Right ventricle myocardium superior (tissue), 1 donor: ENCODE measurements at regions not wholly inside any gene's neighbourhood (a gene's known extent, or its start where the extent isn't known, plus 50 kb on each side); places are given as distances from the start of the nearest gene placed in this dataset.
"Not testable (repeated sequence)": the region's sequence is repeated elsewhere in the genome, so short reads cannot be mapped to it uniquely, and the experiment has no call there.

ENCODE experiments used
- ATAC-seq: fragments of 200-7000 bp; cut with Tn5 transposase; one replicate; pipeline ENCODE4 v1.9.1; 2020; ENCODE audit warnings: mild to moderate bottlenecking; ENCODE audit not compliant: poor library complexity
- DNase-seq: peaks from one replicate; pipeline ENCODE4 v3.0.0-alpha.2; 2020
- intact Hi-C: fragments of 100-400 bp; cut with DNase I; formaldehyde crosslinking; loops from one replicate; pipeline ENCODE4 v1.11.2; 2022
- donor health status: DM: no; HTN: yes; CAD: no; lungs with severe emphysema.

GRCh38 chr7:35906191-35906908 is 105.5 kb downstream of the SEPTIN7 start:
- DNase-seq (no peak), ATAC-seq (peak; percentile 93)
- intact Hi-C loops, result loop anchor here (2.0 kb wide), 1 partner anchor 202 kb away; no protein-coding TSS in a partner anchor

GRCh38 chr7:35908331-35909216 is 107.7 kb downstream of the SEPTIN7 start:
- DNase-seq (peak; percentile 62), ATAC-seq (peak; percentile 46)
- intact Hi-C loops, result no loop called here

GRCh38 chr7:35909870-35910357 is 109.1 kb downstream of the SEPTIN7 start:
- ATAC-seq, result no peak
- intact Hi-C loops, result no loop called here
- no peak for DNase-seq

- ATAC-seq, intact Hi-C loops, DNase-seq: not testable (repeated sequence)
Observed at GRCh38 chr7:35910621-35911020, 109.8 kb downstream of the SEPTIN7 start.

- intact Hi-C loops, DNase-seq, ATAC-seq: not testable (repeated sequence)
Observed at GRCh38 chr7:35913350-35913749, 112.5 kb downstream of the SEPTIN7 start.

- intact Hi-C loops, DNase-seq, ATAC-seq: not testable (repeated sequence)
Observed at GRCh38 chr7:35914214-35914613, 113.4 kb downstream of the SEPTIN7 start.

GRCh38 chr7:35915247-35915955 is 114.5 kb downstream of the SEPTIN7 start:
- intact Hi-C loops, result loop anchor here (5.0 kb wide), 1 partner anchor 62 kb away; no protein-coding TSS in a partner anchor
- not testable (repeated sequence) for DNase-seq, ATAC-seq

GRCh38 chr7:35918217-35918616 is 117.4 kb downstream of the SEPTIN7 start:
- intact Hi-C loops, result loop anchor here (5.0 kb wide), 1 partner anchor 59 kb away; no protein-coding TSS in a partner anchor
- not testable (repeated sequence) for DNase-seq, ATAC-seq

GRCh38 chr7:35919607-35920006 is 118.8 kb downstream of the SEPTIN7 start:
- intact Hi-C loops, result loop anchor here (5.0 kb wide), 1 partner anchor 58 kb away; no protein-coding TSS in a partner anchor
- not testable (repeated sequence) for DNase-seq, ATAC-seq

- DNase-seq, intact Hi-C loops, ATAC-seq: not testable (repeated sequence)
Observed at GRCh38 chr7:35921338-35921737, 120.5 kb downstream of the SEPTIN7 start.

GRCh38 chr7:35924668-35925067 is 123.8 kb downstream of the SEPTIN7 start:
- intact Hi-C loops, DNase-seq, ATAC-seq: not testable (repeated sequence)

- intact Hi-C loops, ATAC-seq, DNase-seq: not testable (repeated sequence)
Observed at GRCh38 chr7:35926966-35927365, 126.1 kb downstream of the SEPTIN7 start.

- intact Hi-C loops, DNase-seq, ATAC-seq: not testable (repeated sequence)
Observed at GRCh38 chr7:35931134-35931533, 130.3 kb downstream of the SEPTIN7 start.

GRCh38 chr7:35931551-35931950 is 130.7 kb downstream of the SEPTIN7 start:
- DNase-seq, ATAC-seq, intact Hi-C loops: not testable (repeated sequence)

GRCh38 chr7:35940695-35941094 is 139.8 kb downstream of the SEPTIN7 start:
- DNase-seq, intact Hi-C loops: not testable (repeated sequence)

GRCh38 chr7:35945621-35946020 is 144.8 kb downstream of the SEPTIN7 start:
- intact Hi-C loops, DNase-seq, ATAC-seq: not testable (repeated sequence)

More at GRCh38 chr7:35940695-35941094, 139.8 kb downstream of the SEPTIN7 start:
- not testable (repeated sequence) for ATAC-seq

- intact Hi-C loops, result not testable (repeated sequence)
- DNase-seq (peak; percentile 42), ATAC-seq (peak; percentile 56)
Observed at GRCh38 chr7:35955735-35956134, 154.9 kb downstream of the SEPTIN7 start.

- ATAC-seq, DNase-seq, intact Hi-C loops: not testable (repeated sequence)
Observed at GRCh38 chr7:35956988-35957387, 156.1 kb downstream of the SEPTIN7 start.
